Lung (tissue), 11 donors: ENCODE measurements at regions not wholly inside any gene's neighbourhood (a gene's known extent, or its start where the extent isn't known, plus 50 kb on each side); places are given as distances from the start of the nearest gene placed in this dataset.

ENCODE experiments used
- ATAC-seq: fragments of 200-7000 bp; cut with Tn5 transposase; one replicate; pipeline ENCODE4 v1.9.1; 2020; ENCODE audit warnings: moderate number of reproducible peaks; ENCODE audit not compliant: insufficient read depth, low FRiP score
- DNase-seq, 3 donors: peaks; one replicate each; pipeline ENCODE4 v3.0.0-alpha.2; 2013 to 2017
- H3K27ac ChIP-seq, 2 donors: one replicate each; pipeline ENCODE4 v1.5.1; 2013; ENCODE audit warnings: mild to moderate bottlenecking in 2 of 2, moderate library complexity in 2 of 2, control low read depth in 1 of 2, inconsistent platforms in 1 of 2, low read depth in 1 of 2, low read length in 1 of 2
- H3K27me3 ChIP-seq, 3 donors: one replicate each; pipeline ENCODE4 v1.5.1; 2013; ENCODE audit warnings: low read length in 2 of 3; ENCODE audit not compliant: control insufficient read depth in 3 of 3, insufficient read depth in 3 of 3
- H3K36me3 ChIP-seq, 4 donors: one replicate each; pipeline ENCODE4 v1.5.1; 2013; ENCODE audit warnings: low read length in 4 of 4, mild to moderate bottlenecking in 1 of 4, moderate library complexity in 1 of 4; ENCODE audit not compliant: control insufficient read depth in 4 of 4, insufficient read depth in 4 of 4
- H3K4me1 ChIP-seq, 5 donors: one replicate each; pipeline ENCODE4 v1.5.1; 2013; ENCODE audit warnings: low read length in 5 of 5, mild to moderate bottlenecking in 2 of 5, moderate library complexity in 1 of 5; ENCODE audit not compliant: control insufficient read depth in 5 of 5, insufficient read depth in 5 of 5
- H3K4me3 ChIP-seq: one replicate; pipeline ENCODE4 v1.5.1; 2013; ENCODE audit warnings: mild to moderate bottlenecking, control low read depth, moderate library complexity
- H3K9ac ChIP-seq, 2 donors: one replicate each; pipeline ENCODE4 v1.5.1; 2013; ENCODE audit warnings: low read length in 2 of 2, control low read depth in 1 of 2; ENCODE audit not compliant: insufficient read depth in 1 of 2
- H3K9me3 ChIP-seq, 4 donors: one replicate each; pipeline ENCODE4 v1.5.1; 2013; ENCODE audit warnings: low read length in 3 of 4, mild to moderate bottlenecking in 1 of 4, moderate library complexity in 1 of 4; ENCODE audit not compliant: control insufficient read depth in 4 of 4, insufficient read depth in 3 of 4
- WGBS, 2 donors: extraction: QIAGEN DNeasy Blood & Tissue Kit; methylation state at CpG; one replicate each; pipeline ENCODE4 v1.1.7; 2013; 5-methylcytosine and 5-hydroxymethylcytosine counted together
- TF ChIP-seq, protein P1 (sequence below): IDR thresholded peaks from 2 replicates; pipeline ENCODE4 v1.5.1; 2012; ENCODE audit warnings: mild to moderate bottlenecking; ENCODE audit errors: control extremely low read depth, extremely low read depth
- donor health status: control.
- donor health status: control.
- donor health status: Bipolar disorder and iron deficiency.
- donor health status: healthy.
- donor health status: DM: yes; HTN: yes; CAD: no.

DNA sequence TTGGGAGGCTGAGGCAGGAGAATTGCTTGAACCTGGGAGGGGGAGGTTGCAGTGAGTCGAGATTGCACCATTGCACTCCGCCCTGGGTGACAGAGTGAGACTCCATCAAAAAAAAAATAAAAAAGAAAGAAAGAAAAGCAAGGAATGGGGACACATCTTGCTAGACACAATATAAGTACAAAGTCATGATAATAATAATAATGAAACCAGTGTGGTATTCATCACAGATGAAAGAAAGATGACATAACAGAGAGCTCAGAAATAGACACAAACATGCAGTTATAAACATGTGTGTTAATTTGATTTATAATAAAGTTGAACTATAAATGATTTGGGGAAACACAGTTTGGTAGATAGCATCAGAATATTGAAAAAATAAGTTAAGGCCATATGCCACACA lies 264.1 kb downstream of the SRGAP2C start:
- TF ChIP-seq, protein P1, sequence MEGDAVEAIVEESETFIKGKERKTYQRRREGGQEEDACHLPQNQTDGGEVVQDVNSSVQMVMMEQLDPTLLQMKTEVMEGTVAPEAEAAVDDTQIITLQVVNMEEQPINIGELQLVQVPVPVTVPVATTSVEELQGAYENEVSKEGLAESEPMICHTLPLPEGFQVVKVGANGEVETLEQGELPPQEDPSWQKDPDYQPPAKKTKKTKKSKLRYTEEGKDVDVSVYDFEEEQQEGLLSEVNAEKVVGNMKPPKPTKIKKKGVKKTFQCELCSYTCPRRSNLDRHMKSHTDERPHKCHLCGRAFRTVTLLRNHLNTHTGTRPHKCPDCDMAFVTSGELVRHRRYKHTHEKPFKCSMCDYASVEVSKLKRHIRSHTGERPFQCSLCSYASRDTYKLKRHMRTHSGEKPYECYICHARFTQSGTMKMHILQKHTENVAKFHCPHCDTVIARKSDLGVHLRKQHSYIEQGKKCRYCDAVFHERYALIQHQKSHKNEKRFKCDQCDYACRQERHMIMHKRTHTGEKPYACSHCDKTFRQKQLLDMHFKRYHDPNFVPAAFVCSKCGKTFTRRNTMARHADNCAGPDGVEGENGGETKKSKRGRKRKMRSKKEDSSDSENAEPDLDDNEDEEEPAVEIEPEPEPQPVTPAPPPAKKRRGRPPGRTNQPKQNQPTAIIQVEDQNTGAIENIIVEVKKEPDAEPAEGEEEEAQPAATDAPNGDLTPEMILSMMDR, result no peak
- Histone ChIP-seq H3K36me3 (no peaks in the 10 kb centered on the region), H3K27ac (no peak overlapping the region), H3K4me1 (no peaks in the 10 kb centered on the region), H3K27me3 (no peaks in the 10 kb centered on the region), H3K9ac (no peak overlapping the region), H3K9me3 (no peaks in the 10 kb centered on the region), H3K4me3 (no peak overlapping the region)
- ATAC-seq (no peak), DNase-seq (no peak)
- 81 to 90% methylated on average over 2 of the region's 2 CpGs for WGBS, 2 donors

DNA sequence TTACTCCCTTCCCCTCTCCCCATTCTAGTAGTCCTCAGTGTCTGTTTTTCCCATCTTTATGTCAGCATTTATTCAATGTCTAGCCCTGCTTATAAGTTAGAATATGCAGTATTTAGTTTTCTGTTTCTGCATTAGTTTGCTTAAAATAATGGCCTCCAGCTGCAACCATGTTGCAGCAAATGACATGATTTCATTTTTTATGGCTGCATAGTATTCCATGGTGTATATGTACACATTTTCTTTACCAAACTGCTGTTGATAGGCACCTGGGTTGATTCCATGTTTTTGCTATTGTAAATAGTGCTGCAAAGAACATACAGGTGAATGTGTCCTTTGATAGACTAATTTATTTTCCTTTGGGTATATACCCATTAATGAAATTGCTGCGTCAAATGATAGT lies 267.7 kb downstream of the SRGAP2C start:
- no peaks in the 10 kb centered on the region for H3K4me1 ChIP-seq
- no peak overlapping the region for H3K4me3 ChIP-seq
- ATAC-seq, result no peak
- 98 to 100% methylated on average over 1 of the region's 1 CpG for WGBS, 2 donors
- H3K9ac ChIP-seq, result no peak overlapping the region
- no peaks in the 10 kb centered on the region for H3K27me3 ChIP-seq
- no peak for DNase-seq
- H3K9me3 ChIP-seq, result no peaks in the 10 kb centered on the region
- H3K27ac ChIP-seq, result no peak overlapping the region
- TF ChIP-seq, protein P1, result no peak
- H3K36me3 ChIP-seq, result no peaks in the 10 kb centered on the region

DNA sequence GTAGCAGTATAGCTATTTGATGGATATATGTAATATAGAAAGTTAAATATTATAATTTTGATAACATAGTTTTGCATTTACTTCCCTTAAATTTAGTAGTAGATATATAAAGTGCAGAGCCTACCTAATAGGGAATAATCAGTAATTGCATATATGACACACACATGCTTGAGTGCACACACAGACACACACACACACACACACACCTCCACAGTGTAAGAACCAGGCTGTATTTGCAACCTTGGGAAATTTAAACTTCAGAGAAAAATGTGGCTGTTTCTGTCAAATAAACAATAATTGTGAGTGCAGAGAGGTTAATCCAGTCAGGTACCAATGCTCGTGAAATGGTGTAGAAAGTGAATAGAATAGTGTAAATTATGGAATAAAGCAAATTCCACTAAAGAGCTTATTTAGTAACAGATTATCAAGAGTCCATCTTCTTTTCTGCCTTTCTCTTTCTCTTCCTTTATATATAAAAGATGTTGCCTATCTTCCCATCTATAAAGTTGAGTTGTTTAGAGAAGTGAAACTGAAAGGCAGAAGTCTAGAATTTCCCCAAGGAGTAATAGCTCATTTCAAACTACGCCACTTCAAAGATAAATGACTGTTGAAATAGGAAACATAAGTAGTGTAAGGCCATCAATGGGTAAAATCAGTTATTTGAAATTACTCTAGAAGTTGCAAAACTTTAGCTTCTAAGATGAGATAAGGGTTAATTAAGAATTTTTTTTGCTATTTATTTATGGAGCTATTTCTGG lies 273.7 kb downstream of the SRGAP2C start:
- no peak overlapping the region for H3K4me3 ChIP-seq
- ATAC-seq, result peak; percentile 19
- peaks cover 0 to 2% (median 0%) of the 10 kb centered on the region in 3 donors for H3K27me3 ChIP-seq

More for the DNA sequence above, 273.7 kb downstream of the SRGAP2C start:
- peak in 2 of 3 donors; percentile 3 to 16 for DNase-seq
- WGBS, 2 donors, result 34 to 44% methylated on average over 2 of the region's 2 CpGs
- Histone ChIP-seq H3K27ac (no peak overlapping the region), H3K36me3 (no peaks in the 10 kb centered on the region), H3K9ac (no peak overlapping the region), H3K4me1 (no peaks in the 10 kb centered on the region), H3K9me3 (no peaks in the 10 kb centered on the region)
- TF ChIP-seq, protein P1, result no peak
